HEK293 (cell line): ENCODE measurements at regions not wholly inside any gene's neighbourhood (a gene's known extent, or its start where the extent isn't known, plus 50 kb on each side); places are given as distances from the start of the nearest gene placed in this dataset.

ENCODE experiments used
- CTCF ChIA-PET: fragments of 350-600 bp; formaldehyde crosslinking; extraction: SDS; loops from one replicate; lab custom pipeline; 2021; ENCODE audit warnings: antibody characterized with exemption; lab: Yijun Ruan, JAX
- POLR2A ChIA-PET: fragments of 300-600 bp; formaldehyde crosslinking; extraction: SDS; loops from one replicate; lab custom pipeline; 2020; ENCODE audit warnings: antibody characterized with exemption, inconsistent platforms; lab: Yijun Ruan, JAX
- H3K27ac ChIP-seq: fragments of 200-500 bp; sonication (Bioruptor generic); 2 replicates; pipeline ENCODE4 v1.5.1; 2014; ENCODE audit warnings: low read depth, low read length, control low read depth, inconsistent platforms; ENCODE audit errors: extremely low read depth
- H3K36me3 ChIP-seq, 2 experiments: fragments of 200-500 bp in 1 of 2; sonication (Bioruptor generic) in 1 of 2; 1 replicate in 1 of 2; 2 replicates in 1 of 2; pipeline ENCODE4 v1.5.1; 2014 to 2017; ENCODE audit warnings: inconsistent platforms in 2 of 2, low read length in 2 of 2; ENCODE audit not compliant: control insufficient read depth in 2 of 2, insufficient read depth in 1 of 2
- H3K4me1 ChIP-seq: fragments of 200-500 bp; sonication (Bioruptor generic); 2 replicates; pipeline ENCODE4 v1.5.1; 2014; ENCODE audit warnings: mild to moderate bottlenecking, low read length, inconsistent platforms; ENCODE audit not compliant: control insufficient read depth, insufficient read depth
- H3K4me3 ChIP-seq: 2 replicates; pipeline ENCODE4 v1.5.1; 2011; ENCODE audit warnings: low read depth, mild to moderate bottlenecking, control low read depth, low read length, moderate library complexity
- H3K9me3 ChIP-seq: fragments of 200-500 bp; sonication (Bioruptor generic); 2 replicates; pipeline ENCODE4 v1.5.1; 2014; ENCODE audit warnings: low read depth, low read length, inconsistent platforms; ENCODE audit not compliant: control insufficient read depth, insufficient read depth
- ATF2 ChIP-seq: fragments of 450-650 bp; formaldehyde crosslinking; IDR thresholded peaks from 2 replicates; pipeline ENCODE4 v1.5.1; 2016; ENCODE audit warnings: missing biosample characterization, missing genetic modification characterization, low read depth
- FEZF1 ChIP-seq: fragments of 450-650 bp; formaldehyde crosslinking; IDR thresholded peaks from 2 replicates; pipeline ENCODE4 v1.5.1; 2016; ENCODE audit warnings: missing biosample characterization, missing genetic modification characterization
- IKZF3 ChIP-seq: fragments of 450-650 bp; IDR thresholded peaks from 2 replicates; pipeline ENCODE4 v1.5.0; 2018; ENCODE audit warnings: missing biosample characterization, mild to moderate bottlenecking, missing genetic modification characterization, moderate library complexity
- MEIS1 ChIP-seq: sonication (generic); formaldehyde crosslinking; IDR thresholded peaks from 2 replicates; pipeline ENCODE4 v1.8.1; 2022; ENCODE audit warnings: missing genetic modification reagents, mild to moderate bottlenecking, borderline replicate concordance
- MYNN ChIP-seq: fragments of 450-650 bp; formaldehyde crosslinking; IDR thresholded peaks from 2 replicates; pipeline ENCODE4 v1.5.1; 2016; ENCODE audit warnings: missing biosample characterization, missing genetic modification characterization, borderline replicate concordance
- RBAK ChIP-seq: fragments of 450-650 bp; formaldehyde crosslinking; IDR thresholded peaks from 2 replicates; pipeline ENCODE4 v1.5.1; 2016; ENCODE audit warnings: missing biosample characterization, missing genetic modification characterization
- REST ChIP-seq: fragments of 450-650 bp; formaldehyde crosslinking; IDR thresholded peaks from 2 replicates; pipeline ENCODE4 v1.5.1; 2016; ENCODE audit warnings: missing biosample characterization, missing genetic modification characterization
- ZBTB1 ChIP-seq: fragments of 450-650 bp; formaldehyde crosslinking; IDR thresholded peaks from 2 replicates; pipeline ENCODE4 v1.5.1; 2016; ENCODE audit warnings: missing biosample characterization, missing genetic modification characterization
- ZFP3 ChIP-seq: fragments of 450-650 bp; formaldehyde crosslinking; IDR thresholded peaks from 2 replicates; pipeline ENCODE4 v1.5.1; 2016; ENCODE audit warnings: low read depth, missing biosample characterization, missing genetic modification characterization
- ZNF10 ChIP-seq: fragments of 450-650 bp; formaldehyde crosslinking; IDR thresholded peaks from 2 replicates; pipeline ENCODE4 v1.5.1; 2017; ENCODE audit warnings: missing biosample characterization, missing genetic modification characterization
- ZNF140 ChIP-seq: fragments of 450-650 bp; formaldehyde crosslinking; IDR thresholded peaks from 2 replicates; pipeline ENCODE4 v1.5.1; 2016; ENCODE audit warnings: missing biosample characterization, missing genetic modification characterization
- ZNF19 ChIP-seq: fragments of 450-650 bp; formaldehyde crosslinking; IDR thresholded peaks from 2 replicates; pipeline ENCODE4; 2016; ENCODE audit warnings: missing biosample characterization, missing genetic modification characterization, low read depth
- ZNF2 ChIP-seq: fragments of 450-650 bp; formaldehyde crosslinking; IDR thresholded peaks from 2 replicates; pipeline ENCODE4 v1.5.1; 2016; ENCODE audit warnings: missing biosample characterization, missing genetic modification characterization
- ZNF280D ChIP-seq: fragments of 450-650 bp; formaldehyde crosslinking; IDR thresholded peaks from 2 replicates; pipeline ENCODE4 v1.5.1; 2016; ENCODE audit warnings: missing biosample characterization, missing genetic modification characterization
- ZNF292 ChIP-seq: fragments of 450-650 bp; formaldehyde crosslinking; IDR thresholded peaks from 2 replicates; pipeline ENCODE4 v1.5.1; 2016; ENCODE audit warnings: low read depth, missing biosample characterization, missing genetic modification characterization, borderline replicate concordance
- ZNF302 ChIP-seq: fragments of 450-650 bp; formaldehyde crosslinking; IDR thresholded peaks from 2 replicates; pipeline ENCODE4 v1.5.1; 2016; ENCODE audit warnings: missing biosample characterization, missing genetic modification characterization, low read depth
- ZNF433 ChIP-seq: fragments of 450-650 bp; formaldehyde crosslinking; IDR thresholded peaks from 2 replicates; pipeline ENCODE4 v1.5.1; 2016; ENCODE audit warnings: missing biosample characterization, missing genetic modification characterization, low read depth
- ZNF473 ChIP-seq: fragments of 450-650 bp; formaldehyde crosslinking; IDR thresholded peaks from 2 replicates; pipeline ENCODE4 v1.5.1; 2017; ENCODE audit warnings: missing biosample characterization, missing genetic modification characterization
- ZNF785 ChIP-seq: fragments of 450-650 bp; formaldehyde crosslinking; IDR thresholded peaks from 2 replicates; pipeline ENCODE4 v1.5.1; 2016; ENCODE audit warnings: missing biosample characterization, missing genetic modification characterization
- TF ChIP-seq, protein P1 (sequence below): fragments of 450-650 bp; formaldehyde crosslinking; IDR thresholded peaks from 2 replicates; pipeline ENCODE4 v1.5.1; 2017; ENCODE audit warnings: missing biosample characterization, mild to moderate bottlenecking, missing genetic modification characterization, moderate library complexity
- TF ChIP-seq, protein P2 (sequence below): fragments of 450-650 bp; formaldehyde crosslinking; IDR thresholded peaks from 2 replicates; pipeline ENCODE4 v1.5.1; 2016; ENCODE audit warnings: missing biosample characterization, missing genetic modification characterization
- TF ChIP-seq, protein P3 (sequence below): fragments of 450-650 bp; formaldehyde crosslinking; IDR thresholded peaks from 2 replicates; pipeline ENCODE4 v1.5.1; 2016; ENCODE audit warnings: missing biosample characterization, missing genetic modification characterization

GRCh38 chr11:81744336-81745116, 989.1 kb downstream of the FAM181B start (continued):
- TF ChIP-seq REST (tag by site-specific recombination) = no peak
- TF ChIP-seq, protein P1, sequence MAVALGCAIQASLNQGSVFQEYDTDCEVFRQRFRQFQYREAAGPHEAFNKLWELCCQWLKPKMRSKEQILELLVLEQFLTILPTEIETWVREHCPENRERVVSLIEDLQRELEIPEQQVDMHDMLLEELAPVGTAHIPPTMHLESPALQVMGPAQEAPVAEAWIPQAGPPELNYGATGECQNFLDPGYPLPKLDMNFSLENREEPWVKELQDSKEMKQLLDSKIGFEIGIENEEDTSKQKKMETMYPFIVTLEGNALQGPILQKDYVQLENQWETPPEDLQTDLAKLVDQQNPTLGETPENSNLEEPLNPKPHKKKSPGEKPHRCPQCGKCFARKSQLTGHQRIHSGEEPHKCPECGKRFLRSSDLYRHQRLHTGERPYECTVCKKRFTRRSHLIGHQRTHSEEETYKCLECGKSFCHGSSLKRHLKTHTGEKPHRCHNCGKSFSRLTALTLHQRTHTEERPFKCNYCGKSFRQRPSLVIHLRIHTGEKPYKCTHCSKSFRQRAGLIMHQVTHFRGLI = no peak
- TF ChIP-seq, all 188 proteins: peak for 0

DNA sequence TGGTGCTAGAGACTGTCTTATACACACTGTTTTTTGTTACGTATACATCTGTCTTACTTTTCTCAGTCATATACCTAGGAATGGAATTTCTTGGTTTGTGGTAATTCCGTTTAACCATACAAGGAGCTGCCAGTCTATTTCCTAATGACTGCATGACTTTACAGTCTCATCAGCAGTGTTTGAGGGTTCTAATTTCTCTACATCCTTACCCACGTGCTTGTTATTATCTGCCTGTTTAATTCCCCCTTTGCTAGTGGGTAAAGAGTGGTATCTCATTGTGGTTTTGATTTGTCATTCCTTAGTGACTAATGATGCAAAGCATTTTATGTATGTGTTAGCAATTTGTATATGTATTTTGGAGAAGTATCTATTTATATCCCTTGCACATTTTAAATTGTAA, 1008.0 kb downstream of the FAM181B start:
- Histone ChIP-seq H3K36me3 (no peaks in the 10 kb centered on the region), H3K9me3 (no peaks in the 10 kb centered on the region), H3K27ac (no peak overlapping the region), H3K4me3 (no peak overlapping the region), H3K4me1 (no peaks in the 10 kb centered on the region)
- TF ChIP-seq ZBTB1 (tag by site-specific recombination) = no peak
- no peak for TF ChIP-seq ZNF140 (tag by site-specific recombination)
- no peak for TF ChIP-seq IKZF3 (tag by site-specific recombination)
- no peak for TF ChIP-seq ZNF19
- TF ChIP-seq MYNN = no peak
- TF ChIP-seq ZNF2 = no peak
- TF ChIP-seq ZNF433 = no peak
- no peak for TF ChIP-seq FEZF1 (tag by site-specific recombination)
- no peak for TF ChIP-seq ZNF292 (tag by site-specific recombination)
- TF ChIP-seq ZNF473 (tag by site-specific recombination) = no peak
- TF ChIP-seq ZNF302 = no peak
- TF ChIP-seq, protein P2, sequence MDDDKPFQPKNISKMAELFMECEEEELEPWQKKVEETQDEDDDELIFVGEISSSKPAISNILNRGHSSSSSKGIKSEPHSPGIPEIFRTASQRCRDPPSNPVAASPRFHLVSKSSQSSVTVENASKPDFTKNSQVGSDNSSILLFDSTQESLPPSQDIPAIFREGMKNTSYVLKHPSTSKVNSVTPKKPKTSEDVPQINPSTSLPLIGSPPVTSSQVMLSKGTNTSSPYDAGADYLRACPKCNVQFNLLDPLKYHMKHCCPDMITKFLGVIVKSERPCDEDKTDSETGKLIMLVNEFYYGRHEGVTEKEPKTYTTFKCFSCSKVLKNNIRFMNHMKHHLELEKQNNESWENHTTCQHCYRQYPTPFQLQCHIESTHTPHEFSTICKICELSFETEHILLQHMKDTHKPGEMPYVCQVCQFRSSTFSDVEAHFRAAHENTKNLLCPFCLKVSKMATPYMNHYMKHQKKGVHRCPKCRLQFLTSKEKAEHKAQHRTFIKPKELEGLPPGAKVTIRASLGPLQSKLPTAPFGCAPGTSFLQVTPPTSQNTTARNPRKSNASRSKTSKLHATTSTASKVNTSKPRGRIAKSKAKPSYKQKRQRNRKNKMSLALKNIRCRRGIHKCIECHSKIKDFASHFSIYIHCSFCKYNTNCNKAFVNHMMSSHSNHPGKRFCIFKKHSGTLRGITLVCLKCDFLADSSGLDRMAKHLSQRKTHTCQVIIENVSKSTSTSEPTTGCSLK (tag by site-specific recombination) = no peak
- TF ChIP-seq ZFP3 (tag by site-specific recombination) = no peak
- TF ChIP-seq ZNF280D = no peak
- TF ChIP-seq RBAK (tag by site-specific recombination) = no peak
- TF ChIP-seq MEIS1 (CRISPR knock-in tag) = no peak
- TF ChIP-seq, protein P3, sequence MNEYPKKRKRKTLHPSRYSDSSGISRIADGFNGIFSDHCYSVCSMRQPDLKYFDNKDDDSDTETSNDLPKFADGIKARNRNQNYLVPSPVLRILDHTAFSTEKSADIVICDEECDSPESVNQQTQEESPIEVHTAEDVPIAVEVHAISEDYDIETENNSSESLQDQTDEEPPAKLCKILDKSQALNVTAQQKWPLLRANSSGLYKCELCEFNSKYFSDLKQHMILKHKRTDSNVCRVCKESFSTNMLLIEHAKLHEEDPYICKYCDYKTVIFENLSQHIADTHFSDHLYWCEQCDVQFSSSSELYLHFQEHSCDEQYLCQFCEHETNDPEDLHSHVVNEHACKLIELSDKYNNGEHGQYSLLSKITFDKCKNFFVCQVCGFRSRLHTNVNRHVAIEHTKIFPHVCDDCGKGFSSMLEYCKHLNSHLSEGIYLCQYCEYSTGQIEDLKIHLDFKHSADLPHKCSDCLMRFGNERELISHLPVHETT = no peak
- TF ChIP-seq ZNF785 (tag by site-specific recombination) = no peak
- no peak for TF ChIP-seq ATF2 (tag by site-specific recombination)
- no peak for TF ChIP-seq ZNF10 (tag by site-specific recombination)
- CTCF ChIA-PET = no interaction called here
- POLR2A ChIA-PET = no interaction called here
